ENCODE measurements at regions not wholly inside any gene's neighbourhood (a gene's known extent, or its start where the extent isn't known, plus 50 kb on each side); places are given as distances from the start of the nearest gene placed in this dataset.

DNA sequence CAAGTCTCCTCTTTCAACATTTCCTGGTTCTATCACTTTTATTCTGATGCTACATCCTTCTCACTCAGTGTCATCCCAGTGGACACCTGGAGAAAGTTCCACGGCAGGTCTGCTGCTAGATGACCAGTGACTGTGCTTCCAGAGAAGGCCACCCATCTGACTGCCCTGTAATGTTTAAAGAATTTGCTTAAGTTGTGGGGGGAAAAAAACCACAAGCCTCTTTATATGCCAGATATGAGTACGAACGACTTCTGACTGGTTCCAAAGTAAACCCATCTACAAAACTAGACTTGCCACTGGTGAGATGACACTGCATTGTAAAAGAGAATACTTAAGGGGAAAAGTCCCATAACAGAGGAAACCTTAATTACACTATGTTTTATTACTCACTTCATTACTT lies 69.6 kb upstream of the VWC2 start:
- no peak overlapping the region for H3K4me3 ChIP-seq (ENCODE audit: low read depth in 1 of 3, low read length in 3 of 3)
- H3K9ac ChIP-seq (ENCODE audit: low read depth in 1 of 2, low read length in 2 of 2): no peak overlapping the region
- no peaks in the 10 kb centered on the region for H3K4me1 ChIP-seq (ENCODE audit: control insufficient read depth in 4 of 4, insufficient read depth in 4 of 4, low read length in 3 of 4)
- no peak overlapping the region for H3K27ac ChIP-seq (ENCODE audit: low read depth in 1 of 2, low read length in 2 of 2)
- peaks cover 0 to 6% (median 0%) of the 10 kb centered on the region in 4 donors for H3K27me3 ChIP-seq (ENCODE audit: control insufficient read depth in 4 of 4, insufficient read depth in 4 of 4, low read length in 3 of 4)
- WGBS: 73% methylated on average over 3 of the region's 3 CpGs
- TF ChIP-seq FOXA1 (IDR thresholded peaks at IDR 0.05): no peak
- TF ChIP-seq NR2F2 (IDR thresholded peaks at IDR 0.05): no peak
- no peak for TF ChIP-seq HNF4A (conservative IDR thresholded peaks at IDR 0.05)
- TF ChIP-seq, protein P1, sequence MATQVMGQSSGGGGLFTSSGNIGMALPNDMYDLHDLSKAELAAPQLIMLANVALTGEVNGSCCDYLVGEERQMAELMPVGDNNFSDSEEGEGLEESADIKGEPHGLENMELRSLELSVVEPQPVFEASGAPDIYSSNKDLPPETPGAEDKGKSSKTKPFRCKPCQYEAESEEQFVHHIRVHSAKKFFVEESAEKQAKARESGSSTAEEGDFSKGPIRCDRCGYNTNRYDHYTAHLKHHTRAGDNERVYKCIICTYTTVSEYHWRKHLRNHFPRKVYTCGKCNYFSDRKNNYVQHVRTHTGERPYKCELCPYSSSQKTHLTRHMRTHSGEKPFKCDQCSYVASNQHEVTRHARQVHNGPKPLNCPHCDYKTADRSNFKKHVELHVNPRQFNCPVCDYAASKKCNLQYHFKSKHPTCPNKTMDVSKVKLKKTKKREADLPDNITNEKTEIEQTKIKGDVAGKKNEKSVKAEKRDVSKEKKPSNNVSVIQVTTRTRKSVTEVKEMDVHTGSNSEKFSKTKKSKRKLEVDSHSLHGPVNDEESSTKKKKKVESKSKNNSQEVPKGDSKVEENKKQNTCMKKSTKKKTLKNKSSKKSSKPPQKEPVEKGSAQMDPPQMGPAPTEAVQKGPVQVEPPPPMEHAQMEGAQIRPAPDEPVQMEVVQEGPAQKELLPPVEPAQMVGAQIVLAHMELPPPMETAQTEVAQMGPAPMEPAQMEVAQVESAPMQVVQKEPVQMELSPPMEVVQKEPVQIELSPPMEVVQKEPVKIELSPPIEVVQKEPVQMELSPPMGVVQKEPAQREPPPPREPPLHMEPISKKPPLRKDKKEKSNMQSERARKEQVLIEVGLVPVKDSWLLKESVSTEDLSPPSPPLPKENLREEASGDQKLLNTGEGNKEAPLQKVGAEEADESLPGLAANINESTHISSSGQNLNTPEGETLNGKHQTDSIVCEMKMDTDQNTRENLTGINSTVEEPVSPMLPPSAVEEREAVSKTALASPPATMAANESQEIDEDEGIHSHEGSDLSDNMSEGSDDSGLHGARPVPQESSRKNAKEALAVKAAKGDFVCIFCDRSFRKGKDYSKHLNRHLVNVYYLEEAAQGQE (IDR thresholded peaks at IDR 0.05): no peak
- TF ChIP-seq HNF4G (IDR thresholded peaks at IDR 0.05): no peak
- no peak for TF ChIP-seq RAD21 (IDR thresholded peaks at IDR 0.05)
- no peak for TF ChIP-seq TAF1 (conservative IDR thresholded peaks at IDR 0.05)
- TF ChIP-seq JUND (IDR thresholded peaks at IDR 0.05): no peak
- TF ChIP-seq RXRA (IDR thresholded peaks at IDR 0.05): no peak
- TF ChIP-seq EGR1 (IDR thresholded peaks at IDR 0.05; ENCODE audit: low read depth in 2 of 2): no peak
- TF ChIP-seq, protein P2, sequence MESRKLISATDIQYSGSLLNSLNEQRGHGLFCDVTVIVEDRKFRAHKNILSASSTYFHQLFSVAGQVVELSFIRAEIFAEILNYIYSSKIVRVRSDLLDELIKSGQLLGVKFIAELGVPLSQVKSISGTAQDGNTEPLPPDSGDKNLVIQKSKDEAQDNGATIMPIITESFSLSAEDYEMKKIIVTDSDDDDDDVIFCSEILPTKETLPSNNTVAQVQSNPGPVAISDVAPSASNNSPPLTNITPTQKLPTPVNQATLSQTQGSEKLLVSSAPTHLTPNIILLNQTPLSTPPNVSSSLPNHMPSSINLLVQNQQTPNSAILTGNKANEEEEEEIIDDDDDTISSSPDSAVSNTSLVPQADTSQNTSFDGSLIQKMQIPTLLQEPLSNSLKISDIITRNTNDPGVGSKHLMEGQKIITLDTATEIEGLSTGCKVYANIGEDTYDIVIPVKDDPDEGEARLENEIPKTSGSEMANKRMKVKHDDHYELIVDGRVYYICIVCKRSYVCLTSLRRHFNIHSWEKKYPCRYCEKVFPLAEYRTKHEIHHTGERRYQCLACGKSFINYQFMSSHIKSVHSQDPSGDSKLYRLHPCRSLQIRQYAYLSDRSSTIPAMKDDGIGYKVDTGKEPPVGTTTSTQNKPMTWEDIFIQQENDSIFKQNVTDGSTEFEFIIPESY (IDR thresholded peaks at IDR 0.05): no peak
- TF ChIP-seq, protein P3, sequence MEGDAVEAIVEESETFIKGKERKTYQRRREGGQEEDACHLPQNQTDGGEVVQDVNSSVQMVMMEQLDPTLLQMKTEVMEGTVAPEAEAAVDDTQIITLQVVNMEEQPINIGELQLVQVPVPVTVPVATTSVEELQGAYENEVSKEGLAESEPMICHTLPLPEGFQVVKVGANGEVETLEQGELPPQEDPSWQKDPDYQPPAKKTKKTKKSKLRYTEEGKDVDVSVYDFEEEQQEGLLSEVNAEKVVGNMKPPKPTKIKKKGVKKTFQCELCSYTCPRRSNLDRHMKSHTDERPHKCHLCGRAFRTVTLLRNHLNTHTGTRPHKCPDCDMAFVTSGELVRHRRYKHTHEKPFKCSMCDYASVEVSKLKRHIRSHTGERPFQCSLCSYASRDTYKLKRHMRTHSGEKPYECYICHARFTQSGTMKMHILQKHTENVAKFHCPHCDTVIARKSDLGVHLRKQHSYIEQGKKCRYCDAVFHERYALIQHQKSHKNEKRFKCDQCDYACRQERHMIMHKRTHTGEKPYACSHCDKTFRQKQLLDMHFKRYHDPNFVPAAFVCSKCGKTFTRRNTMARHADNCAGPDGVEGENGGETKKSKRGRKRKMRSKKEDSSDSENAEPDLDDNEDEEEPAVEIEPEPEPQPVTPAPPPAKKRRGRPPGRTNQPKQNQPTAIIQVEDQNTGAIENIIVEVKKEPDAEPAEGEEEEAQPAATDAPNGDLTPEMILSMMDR (IDR thresholded peaks at IDR 0.05; ENCODE audit: low read depth, low read length, missing input control): no peak
- TF ChIP-seq, protein P4, sequence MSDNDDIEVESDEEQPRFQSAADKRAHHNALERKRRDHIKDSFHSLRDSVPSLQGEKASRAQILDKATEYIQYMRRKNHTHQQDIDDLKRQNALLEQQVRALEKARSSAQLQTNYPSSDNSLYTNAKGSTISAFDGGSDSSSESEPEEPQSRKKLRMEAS (IDR thresholded peaks at IDR 0.05): no peak
- no peak for TF ChIP-seq YY1 (IDR thresholded peaks at IDR 0.05)
- TF ChIP-seq, protein P5, sequence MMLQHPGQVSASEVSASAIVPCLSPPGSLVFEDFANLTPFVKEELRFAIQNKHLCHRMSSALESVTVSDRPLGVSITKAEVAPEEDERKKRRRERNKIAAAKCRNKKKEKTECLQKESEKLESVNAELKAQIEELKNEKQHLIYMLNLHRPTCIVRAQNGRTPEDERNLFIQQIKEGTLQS (IDR thresholded peaks at IDR 0.05): no peak
- H3K9me3 ChIP-seq (ENCODE audit: control insufficient read depth in 4 of 4, low read length in 3 of 4): no peaks in the 10 kb centered on the region
- no peaks in the 10 kb centered on the region for H3K36me3 ChIP-seq (ENCODE audit: control insufficient read depth in 4 of 4, insufficient read depth in 3 of 4, low read depth in 1 of 4, low read length in 3 of 4)
- no peak for DNase-seq (ENCODE audit: low spot score)

DNA sequence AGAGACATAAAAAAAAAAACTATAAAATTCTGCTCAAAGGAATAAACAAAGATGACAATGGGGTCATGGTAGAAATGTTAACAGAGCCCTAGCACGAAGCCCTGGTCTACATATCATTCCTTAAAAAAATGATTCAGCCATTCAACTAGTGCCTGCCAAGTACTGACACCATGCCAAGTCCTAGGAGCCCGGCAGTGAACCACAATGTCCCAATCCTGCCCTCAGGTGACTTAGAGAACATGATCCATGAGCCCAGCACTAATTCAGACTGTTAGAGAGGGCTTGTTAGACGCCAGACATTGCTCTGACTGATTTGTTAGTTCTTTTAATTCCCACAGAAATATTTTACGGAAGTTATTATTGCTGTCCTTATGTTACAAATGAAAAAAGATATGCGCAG lies 67.3 kb upstream of the VWC2 start:
- DNase-seq (ENCODE audit: low spot score): no peak
- H3K27ac ChIP-seq (ENCODE audit: low read depth in 1 of 2, low read length in 2 of 2): no peak overlapping the region
- no peaks in the 10 kb centered on the region for H3K9me3 ChIP-seq (ENCODE audit: control insufficient read depth in 4 of 4, low read length in 3 of 4)
- TF ChIP-seq TAF1 (conservative IDR thresholded peaks at IDR 0.05) (no peak), HNF4A (conservative IDR thresholded peaks at IDR 0.05) (no peak), EGR1 (IDR thresholded peaks at IDR 0.05; ENCODE audit: low read depth in 2 of 2) (no peak), RXRA (IDR thresholded peaks at IDR 0.05) (no peak), YY1 (IDR thresholded peaks at IDR 0.05) (no peak), SP1 (IDR thresholded peaks at IDR 0.05) (no peak), HNF4G (IDR thresholded peaks at IDR 0.05) (no peak), GABPA (IDR thresholded peaks at IDR 0.05 in 1 of 2, conservative IDR thresholded peaks at IDR 0.05 in 1 of 2) (no peak), FOXA1 (IDR thresholded peaks at IDR 0.05) (no peak), NR2F2 (IDR thresholded peaks at IDR 0.05) (no peak)
- TF ChIP-seq, protein P1 (IDR thresholded peaks at IDR 0.05): no peak
- WGBS: 58% methylated on average over 5 of the region's 5 CpGs
- H3K9ac ChIP-seq (ENCODE audit: low read depth in 1 of 2, low read length in 2 of 2): no peak overlapping the region
- no peaks in the 10 kb centered on the region for H3K36me3 ChIP-seq (ENCODE audit: control insufficient read depth in 4 of 4, insufficient read depth in 3 of 4, low read depth in 1 of 4, low read length in 3 of 4)
- H3K4me1 ChIP-seq (ENCODE audit: control insufficient read depth in 4 of 4, insufficient read depth in 4 of 4, low read length in 3 of 4): no peaks in the 10 kb centered on the region
- no peak overlapping the region for H3K4me3 ChIP-seq (ENCODE audit: low read depth in 1 of 3, low read length in 3 of 3)
- H3K27me3 ChIP-seq (ENCODE audit: control insufficient read depth in 4 of 4, insufficient read depth in 4 of 4, low read length in 3 of 4): peaks cover 0 to 6% (median 0%) of the 10 kb centered on the region in 4 donors

Data from liver (tissue), 8 donors.